ENCODE measurements at regions not wholly inside any gene's neighbourhood (a gene's known extent, or its start where the extent isn't known, plus 50 kb on each side); places are given as distances from the start of the nearest gene placed in this dataset.

- TF ChIP-seq CTCF (IDR thresholded peaks at IDR 0.05), result no peak
- TF ChIP-seq EZH2 (IDR thresholded peaks at IDR 0.05), result no peak
- no peak for TF ChIP-seq EZH2phosphoT487 (IDR thresholded peaks at IDR 0.05)
Measured at GRCh38 chr4:175875993-175876771, 64.1 kb upstream of the GPM6A start.
